HL-60 (cell line): ENCODE measurements at regions not wholly inside any gene's neighbourhood (a gene's known extent, or its start where the extent isn't known, plus 50 kb on each side); places are given as distances from the start of the nearest gene placed in this dataset.

ENCODE experiments used
- POLR2AphosphoS5 ChIP-seq: IDR thresholded peaks from 2 replicates; pipeline ENCODE4 v1.6.1; 2012; ENCODE audit warnings: low read depth
- TF ChIP-seq, protein P1 (sequence below): IDR thresholded peaks from one replicate; pipeline ENCODE4 v1.5.1; 2011; ENCODE audit warnings: low read length, control low read depth, inconsistent platforms; ENCODE audit not compliant: insufficient read depth

DNA sequence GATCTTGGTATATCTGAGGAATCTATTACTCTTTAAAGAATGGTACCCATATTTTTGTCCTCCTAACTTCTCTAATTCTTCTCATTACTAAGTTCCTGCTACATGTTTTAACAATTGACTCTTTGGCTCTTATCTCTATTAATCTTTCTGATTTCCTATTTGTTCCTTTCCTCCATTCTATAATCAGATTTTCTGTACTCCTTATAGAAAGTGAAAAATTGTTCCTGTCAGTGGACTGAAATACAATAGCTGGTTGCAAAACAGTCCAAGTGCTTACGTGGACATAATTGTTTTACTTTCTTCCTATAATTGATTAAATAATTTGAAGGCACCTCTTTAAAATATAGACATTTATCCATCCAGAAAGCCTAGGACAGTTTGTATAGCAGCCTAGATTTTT lies 86.7 kb upstream of the PTHLH start:
- TF ChIP-seq, protein P1, sequence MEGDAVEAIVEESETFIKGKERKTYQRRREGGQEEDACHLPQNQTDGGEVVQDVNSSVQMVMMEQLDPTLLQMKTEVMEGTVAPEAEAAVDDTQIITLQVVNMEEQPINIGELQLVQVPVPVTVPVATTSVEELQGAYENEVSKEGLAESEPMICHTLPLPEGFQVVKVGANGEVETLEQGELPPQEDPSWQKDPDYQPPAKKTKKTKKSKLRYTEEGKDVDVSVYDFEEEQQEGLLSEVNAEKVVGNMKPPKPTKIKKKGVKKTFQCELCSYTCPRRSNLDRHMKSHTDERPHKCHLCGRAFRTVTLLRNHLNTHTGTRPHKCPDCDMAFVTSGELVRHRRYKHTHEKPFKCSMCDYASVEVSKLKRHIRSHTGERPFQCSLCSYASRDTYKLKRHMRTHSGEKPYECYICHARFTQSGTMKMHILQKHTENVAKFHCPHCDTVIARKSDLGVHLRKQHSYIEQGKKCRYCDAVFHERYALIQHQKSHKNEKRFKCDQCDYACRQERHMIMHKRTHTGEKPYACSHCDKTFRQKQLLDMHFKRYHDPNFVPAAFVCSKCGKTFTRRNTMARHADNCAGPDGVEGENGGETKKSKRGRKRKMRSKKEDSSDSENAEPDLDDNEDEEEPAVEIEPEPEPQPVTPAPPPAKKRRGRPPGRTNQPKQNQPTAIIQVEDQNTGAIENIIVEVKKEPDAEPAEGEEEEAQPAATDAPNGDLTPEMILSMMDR = no peak
- TF ChIP-seq POLR2AphosphoS5 = no peak
